CD4-positive, alpha-beta T cell treated with Interleukin-10 for 1 hour (primary cell): ENCODE measurements at regions not wholly inside any gene's neighbourhood (a gene's known extent, or its start where the extent isn't known, plus 50 kb on each side); places are given as distances from the start of the nearest gene placed in this dataset.
"Not testable (repeated sequence)": the region's sequence is repeated elsewhere in the genome, so short reads cannot be mapped to it uniquely, and the experiment has no call there.

ENCODE experiments used
- DNase-seq: peaks from one replicate; pipeline ENCODE4 v3.0.0-alpha.2; 2020

- not testable (repeated sequence) for DNase-seq
These were observed 201.2 kb downstream of the TBC1D2B start for GRCh38 chr15:77876107-77876820.

- peak; percentile 19 for DNase-seq
These were observed 202.3 kb downstream of the TBC1D2B start for GRCh38 chr15:77875066-77875721.

GRCh38 chr15:77874063-77874462 is 203.4 kb downstream of the TBC1D2B start:
- no peak for DNase-seq

GRCh38 chr15:77872521-77873425 is 204.7 kb downstream of the TBC1D2B start:
- not testable (repeated sequence) for DNase-seq

DNA sequence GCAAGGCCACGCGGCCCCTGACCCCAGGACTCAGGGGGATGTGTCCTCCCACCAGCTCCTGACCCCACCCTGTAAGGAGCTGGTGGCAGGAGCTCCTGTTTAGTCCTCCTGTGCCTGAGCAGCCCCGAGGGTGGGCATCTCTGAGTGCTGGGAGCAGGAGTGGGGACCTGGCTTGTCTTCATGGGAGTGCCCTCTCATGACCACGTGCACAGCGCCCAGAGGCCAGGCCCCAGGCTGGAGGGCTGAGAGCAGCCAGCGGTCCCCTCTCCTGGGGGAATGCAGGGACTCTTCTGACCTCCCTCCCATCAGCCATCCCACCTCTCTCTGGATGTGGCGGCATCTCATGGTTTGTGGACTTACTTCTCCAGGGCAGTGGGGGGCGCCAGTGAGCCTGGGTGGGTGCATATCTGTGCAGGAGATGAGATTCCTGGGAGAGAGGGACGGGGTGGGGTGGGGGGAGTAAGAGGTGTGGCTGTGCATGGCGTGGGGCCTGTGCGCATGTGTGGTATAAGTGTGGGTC is 205.6 kb downstream of the TBC1D2B start:
- DNase-seq: no peak

GRCh38 chr15:77870195-77871065 is 207.1 kb downstream of the TBC1D2B start:
- DNase-seq: peak; percentile 32

DNA sequence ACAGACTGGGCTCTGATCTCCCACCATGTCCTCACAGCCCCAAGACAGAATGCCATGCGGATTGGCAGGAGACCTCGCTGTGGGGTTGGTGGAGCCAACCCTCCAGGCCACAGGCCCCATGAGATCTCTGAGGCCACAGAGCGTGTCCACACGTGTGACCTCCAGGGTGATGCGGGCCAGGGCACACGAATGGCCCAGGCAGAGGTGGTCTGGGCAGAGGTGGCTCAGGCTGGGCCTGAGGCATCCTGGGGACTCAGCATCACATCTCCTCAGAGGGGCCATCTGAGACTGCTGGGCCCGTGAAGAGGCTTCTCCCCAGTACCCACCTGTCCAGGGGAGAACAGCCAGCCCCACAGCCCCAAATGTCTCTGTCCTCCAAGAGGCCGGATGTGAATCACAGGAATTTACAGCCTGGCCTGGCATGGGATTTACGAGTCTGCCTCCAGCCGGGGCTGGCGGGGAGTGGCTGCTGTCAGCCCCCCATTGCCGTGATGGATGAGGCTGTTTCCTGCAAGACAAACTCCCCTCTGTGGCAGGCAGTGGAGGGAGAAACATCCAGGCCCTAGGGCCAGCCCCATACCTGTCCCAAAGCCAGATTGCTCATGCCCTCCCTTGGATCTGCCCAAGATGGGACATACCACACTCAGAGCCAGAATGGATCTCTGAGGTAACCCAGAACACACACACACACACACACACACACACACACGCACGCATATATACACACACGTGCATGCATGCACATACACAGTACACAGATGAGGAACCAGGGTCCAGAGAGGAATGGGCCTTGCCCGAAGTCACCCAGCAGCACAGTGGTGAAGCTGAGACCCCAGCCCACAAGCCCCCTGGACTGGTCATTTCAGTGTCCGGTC is 208.3 kb downstream of the TBC1D2B start:
- no peak for DNase-seq

- DNase-seq: not testable (repeated sequence)
These were observed 209.4 kb downstream of the TBC1D2B start for GRCh38 chr15:77868048-77868629.

- no peak for DNase-seq
These were observed 210.1 kb downstream of the TBC1D2B start for GRCh38 chr15:77867266-77868047.

GRCh38 chr15:77866596-77867125 is 210.8 kb downstream of the TBC1D2B start:
- no peak for DNase-seq

DNA sequence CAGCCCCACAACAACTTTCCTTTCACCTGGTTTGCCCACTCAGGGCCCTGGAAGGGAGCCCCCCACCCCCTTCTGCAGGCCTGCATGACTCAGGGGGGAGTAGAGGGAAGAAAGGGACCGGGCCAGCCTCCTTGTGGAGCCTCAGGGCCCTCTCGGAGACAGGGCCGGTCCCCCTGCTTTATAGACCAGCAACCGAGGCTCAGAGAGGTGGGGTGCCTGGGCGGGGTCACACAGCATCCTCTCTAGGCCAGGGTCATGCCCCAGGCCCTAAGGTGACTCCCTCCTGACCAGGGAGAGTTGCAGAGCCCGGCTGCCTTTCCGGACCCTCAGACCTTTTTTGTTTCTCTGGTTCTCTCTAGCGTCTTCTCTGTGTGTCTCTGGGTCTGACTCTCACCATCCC is 211.3 kb downstream of the TBC1D2B start:
- DNase-seq: no peak

DNA sequence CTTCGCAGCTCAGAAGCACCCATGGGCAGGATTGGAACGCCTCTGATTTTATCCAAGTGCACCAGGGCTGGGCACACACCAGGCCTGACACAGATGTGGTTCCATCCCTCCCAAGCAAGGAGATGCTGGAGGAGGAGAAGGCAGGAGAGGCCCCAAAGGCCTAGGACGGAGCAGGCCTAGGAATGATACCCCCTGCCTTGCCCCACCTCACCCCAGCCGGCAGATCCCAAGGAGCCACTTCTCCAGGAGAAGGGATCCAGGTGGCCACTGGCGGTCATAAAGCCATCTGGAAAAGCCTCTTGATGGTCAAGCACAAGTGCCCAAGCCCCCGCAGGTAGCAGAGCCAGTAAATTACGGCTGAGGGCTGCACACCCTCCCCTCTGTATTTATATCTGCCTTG is 211.8 kb downstream of the TBC1D2B start:
- DNase-seq: no peak

DNA sequence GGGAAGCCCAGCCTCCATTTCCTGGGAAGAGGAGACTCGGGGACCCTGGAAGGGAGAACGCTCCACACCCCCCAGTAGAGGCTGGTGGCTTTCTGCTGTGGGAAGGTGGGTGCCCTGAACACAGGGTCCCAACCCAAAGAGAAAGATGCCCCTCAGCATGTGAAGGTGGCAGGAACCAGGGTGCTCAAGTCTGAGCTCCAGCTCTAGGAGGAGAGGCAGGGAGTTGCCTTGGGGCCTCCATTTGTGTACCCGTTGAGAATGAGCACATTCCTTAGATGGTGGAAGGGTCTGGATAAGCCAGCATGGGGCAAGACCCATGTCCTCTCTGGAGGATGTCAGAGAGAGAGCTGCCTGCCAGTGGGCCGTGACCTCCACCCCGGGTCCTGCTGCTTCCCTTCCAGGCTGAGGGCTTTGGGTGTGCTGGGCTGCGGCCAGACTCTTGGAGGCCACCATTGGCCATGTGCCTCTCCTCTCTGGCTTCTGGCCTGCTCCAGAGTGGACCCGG is 212.4 kb downstream of the TBC1D2B start:
- no peak for DNase-seq

- DNase-seq: no peak
These were observed 213.1 kb downstream of the TBC1D2B start for GRCh38 chr15:77864211-77865105.

GRCh38 chr15:77863491-77864105 is 213.9 kb downstream of the TBC1D2B start:
- DNase-seq: no peak

DNA sequence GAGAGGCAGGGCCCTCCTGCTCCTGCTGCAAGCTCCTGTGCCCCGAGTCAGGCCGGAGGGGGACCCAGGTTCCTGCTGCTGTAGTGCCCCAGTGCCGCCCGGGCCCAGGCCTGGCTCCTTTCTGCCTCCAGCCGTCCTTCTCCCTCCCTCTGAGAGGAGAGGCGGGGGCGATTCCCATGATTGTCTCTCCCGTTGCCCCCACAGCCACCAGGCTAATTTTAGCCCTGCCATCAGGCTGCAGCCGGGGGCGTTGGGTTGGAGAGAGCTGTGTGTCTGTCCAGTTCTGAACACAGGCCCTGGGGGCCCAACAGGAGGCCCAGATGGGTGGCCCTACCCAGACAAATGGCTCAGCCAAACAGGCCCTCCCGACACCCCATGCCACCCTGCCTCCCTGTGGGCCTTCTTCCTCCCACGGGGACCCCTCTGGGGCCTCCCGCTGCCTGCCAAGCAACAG is 214.8 kb downstream of the TBC1D2B start:
- no peak for DNase-seq

- DNase-seq: not testable (repeated sequence)
These were observed 215.4 kb downstream of the TBC1D2B start for GRCh38 chr15:77861997-77862635.
